ENCODE measurements at regions not wholly inside any gene's neighbourhood (a gene's known extent, or its start where the extent isn't known, plus 50 kb on each side); places are given as distances from the start of the nearest gene placed in this dataset.

DNA sequence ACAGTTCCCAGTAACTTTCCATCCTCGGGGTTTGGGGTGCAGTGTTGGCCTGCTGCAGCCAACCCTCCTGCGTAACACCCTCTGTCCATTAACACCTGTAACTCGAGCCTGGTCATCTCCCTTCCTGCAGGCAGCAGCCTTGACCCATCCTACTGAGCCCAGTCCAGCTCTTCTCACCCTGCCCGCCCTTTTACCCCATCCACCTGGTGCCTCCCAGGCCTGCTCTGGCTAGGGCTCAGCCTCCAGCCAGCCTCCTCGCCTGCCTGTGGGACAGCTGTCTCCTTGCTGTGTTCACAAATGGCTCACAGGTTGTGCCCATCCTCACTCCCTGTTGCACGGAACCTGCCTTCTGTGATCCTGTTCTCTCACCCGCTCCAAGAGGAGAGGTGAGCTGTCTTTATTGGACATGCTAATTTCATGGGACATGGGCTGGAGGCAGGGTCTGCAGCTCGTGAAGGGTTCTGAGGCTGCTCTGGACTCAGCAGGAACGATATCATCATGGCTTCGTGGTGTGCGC lies 277.2 kb upstream of the TCERG1L start:
- no peak for DNase-seq

DNA sequence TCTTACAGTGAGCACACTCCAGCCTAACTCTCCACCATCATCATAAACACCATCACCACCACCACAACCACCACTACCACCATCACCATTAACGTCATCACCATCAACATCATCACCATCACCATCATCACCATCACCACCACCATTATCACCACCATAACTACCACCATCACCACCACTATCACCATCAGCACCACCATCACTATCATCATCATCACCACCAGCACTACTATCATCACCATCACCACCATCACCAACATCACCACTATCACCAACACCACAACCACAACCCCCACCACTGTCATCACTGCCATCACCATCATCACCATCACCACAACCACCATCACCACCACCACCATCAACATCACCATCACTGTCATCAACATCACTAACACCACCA lies 279.0 kb upstream of the TCERG1L start:
- DNase-seq: no peak

DNA sequence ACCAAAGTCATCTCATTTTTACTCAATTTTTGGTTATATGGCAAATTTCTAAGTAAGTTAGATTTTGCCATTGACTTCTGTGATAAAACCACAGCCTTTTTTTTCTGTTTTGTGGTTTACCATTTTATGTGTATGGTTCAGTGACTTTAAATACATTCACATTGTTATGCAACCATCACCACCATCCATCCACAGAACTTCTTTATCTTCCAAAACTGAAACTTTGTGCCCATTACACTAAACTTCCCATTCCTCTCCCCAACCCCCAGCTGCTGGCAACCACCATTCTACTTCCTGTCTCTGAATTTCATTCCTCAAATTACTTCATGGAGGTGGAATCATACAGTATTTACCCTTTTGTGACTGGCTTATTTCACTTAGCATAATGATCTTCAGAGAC lies 280.4 kb upstream of the TCERG1L start:
- no peak for DNase-seq

DNA sequence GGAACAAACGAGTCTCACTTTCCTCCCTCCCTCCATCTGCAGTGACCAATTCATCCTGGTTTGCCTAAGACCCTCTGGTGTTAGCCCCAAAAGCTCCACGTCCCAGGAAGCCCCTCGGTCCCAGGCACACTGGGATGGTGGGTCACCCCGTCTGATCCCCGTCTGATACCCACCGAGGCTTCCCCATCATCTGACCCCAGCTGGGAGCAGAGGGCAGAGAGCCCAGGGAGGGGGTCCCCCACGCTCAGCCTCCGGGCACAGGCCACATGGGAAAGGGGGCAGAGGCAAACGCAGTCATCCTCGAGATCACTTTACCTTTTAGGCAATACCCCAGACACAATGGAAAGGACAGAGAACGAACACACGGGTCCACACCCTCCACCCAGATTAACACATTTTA lies 291.6 kb upstream of the PPP2R2D start:
- no peak for DNase-seq

DNA sequence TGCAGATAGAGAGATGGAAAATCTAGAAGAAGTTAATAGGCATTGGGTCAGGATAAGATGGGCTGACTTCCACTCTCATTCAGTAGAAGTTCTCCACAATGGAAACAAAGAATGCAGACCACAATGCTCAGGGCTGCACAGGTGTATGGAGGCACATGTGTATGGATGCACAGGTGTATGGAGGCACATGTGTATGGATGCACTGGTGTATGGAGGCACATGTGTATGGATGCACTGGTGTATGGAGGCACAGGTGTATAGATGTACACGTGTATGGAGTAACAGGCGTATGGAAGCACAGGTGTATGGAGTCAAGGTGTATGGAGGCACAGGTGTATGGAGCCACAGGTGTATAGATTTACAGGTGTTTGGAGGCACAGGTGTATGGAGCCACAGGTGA lies 285.7 kb upstream of the PPP2R2D start:
- no peak for DNase-seq

DNA sequence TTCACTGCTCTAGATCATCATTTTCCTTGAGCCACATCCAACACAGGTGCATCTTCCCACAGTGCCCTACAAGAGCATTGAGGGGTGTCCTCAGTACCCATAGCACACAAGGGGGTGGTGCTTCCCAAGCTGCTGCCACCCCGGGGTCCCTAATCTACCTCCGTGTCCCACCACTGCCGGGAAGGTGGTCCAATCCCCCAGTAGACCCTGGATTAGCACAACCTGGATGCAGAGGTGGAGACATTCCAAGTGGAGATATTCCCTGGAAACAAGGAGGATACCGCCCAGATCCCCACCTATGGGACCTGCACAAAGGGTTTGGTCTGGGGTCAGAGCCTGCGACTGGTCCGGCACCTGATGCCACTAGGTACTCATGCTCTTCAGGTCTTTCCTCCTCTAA lies 284.8 kb upstream of the PPP2R2D start:
- DNase-seq: no peak

DNA sequence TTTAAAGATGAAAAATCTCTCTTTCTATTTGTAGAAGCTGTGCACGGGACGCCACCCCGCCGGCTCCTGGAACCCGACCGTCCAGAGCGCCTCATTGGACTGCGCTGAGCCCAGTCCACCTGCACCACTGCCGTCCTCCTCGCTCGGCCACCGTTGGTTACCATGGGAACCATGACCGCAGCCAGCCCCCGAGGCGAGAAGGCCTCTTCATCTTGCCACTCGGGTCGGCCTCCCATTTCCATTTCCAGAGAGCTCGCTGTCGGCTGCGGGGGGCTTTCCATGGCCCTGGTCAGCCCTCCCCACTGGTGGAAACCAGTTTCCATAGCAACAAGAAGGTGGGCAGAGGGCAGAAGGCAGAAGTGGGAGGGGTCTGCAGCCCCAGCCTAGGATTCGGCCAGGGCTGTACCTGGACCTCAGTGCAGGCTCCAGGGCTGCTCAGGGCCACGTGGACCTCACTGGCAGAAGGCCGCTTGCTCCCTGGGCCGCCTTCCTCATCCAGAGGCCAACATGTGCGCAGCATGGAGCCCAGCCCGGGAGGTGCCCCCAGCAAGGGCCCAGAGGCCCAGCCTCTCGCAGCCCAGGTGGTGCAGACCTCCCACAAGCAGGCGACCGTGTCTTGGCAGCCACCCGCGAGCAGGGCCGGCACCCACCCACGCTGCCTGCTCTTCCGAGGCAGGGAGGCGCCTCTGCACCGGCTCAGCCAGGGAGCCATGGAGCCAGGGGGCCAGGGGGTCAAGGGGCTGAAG lies 283.5 kb upstream of the PPP2R2D start:
- DNase-seq: no peak

DNA sequence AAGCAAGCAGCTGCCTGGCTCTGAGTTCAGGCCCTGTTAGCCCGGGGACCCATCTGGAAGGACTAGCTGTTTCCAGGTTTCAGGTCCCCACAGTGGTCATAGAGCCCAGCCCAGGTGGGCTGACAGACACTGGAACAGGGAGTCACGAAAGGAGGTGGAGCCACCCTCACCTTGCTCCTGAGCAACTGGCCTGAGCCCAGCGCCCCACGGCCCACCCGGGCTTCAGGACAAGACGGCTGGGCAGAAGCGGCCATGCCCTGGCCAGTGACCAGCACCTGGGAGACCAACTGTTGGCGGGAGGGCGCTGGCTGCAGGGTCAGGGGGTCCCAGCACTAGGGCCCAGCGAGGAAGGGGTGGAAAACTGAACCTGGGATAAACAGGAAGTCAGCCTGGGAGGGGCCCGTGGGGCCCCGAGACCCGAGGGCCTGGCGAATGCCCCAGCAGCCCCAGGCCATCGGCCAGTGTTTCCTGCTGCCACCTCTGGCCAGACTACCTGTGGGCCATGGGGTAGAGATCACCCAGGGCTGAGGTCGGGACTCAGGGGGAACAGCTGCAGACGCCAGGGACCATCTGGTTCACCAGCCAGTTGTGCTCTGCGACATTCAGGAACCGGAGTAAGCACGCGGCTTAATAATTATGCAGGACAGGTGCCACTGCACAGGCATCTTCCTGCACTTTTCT lies 282.1 kb upstream of the PPP2R2D start:
- DNase-seq: no peak

DNA sequence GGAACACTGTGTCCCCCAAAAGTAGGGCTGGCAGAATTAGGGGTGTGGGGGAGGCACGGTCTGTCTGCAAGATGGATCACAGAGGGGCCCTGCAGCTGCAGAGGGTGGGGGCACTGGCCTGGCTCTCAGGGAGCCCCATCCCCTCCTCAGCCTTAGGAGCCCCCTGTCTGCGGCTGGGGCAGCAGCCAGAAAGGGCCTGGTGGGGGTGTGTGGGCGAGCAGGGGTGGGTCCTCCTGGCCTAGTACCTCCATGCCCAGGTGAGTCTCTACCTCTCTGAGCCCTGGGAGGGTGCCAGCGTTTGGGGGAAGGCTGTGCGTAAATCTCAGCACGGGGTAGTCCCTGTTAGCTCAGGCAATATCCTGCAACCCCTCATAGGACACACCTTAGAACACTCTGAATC lies 280.5 kb upstream of the PPP2R2D start:
- DNase-seq: no peak

DNA sequence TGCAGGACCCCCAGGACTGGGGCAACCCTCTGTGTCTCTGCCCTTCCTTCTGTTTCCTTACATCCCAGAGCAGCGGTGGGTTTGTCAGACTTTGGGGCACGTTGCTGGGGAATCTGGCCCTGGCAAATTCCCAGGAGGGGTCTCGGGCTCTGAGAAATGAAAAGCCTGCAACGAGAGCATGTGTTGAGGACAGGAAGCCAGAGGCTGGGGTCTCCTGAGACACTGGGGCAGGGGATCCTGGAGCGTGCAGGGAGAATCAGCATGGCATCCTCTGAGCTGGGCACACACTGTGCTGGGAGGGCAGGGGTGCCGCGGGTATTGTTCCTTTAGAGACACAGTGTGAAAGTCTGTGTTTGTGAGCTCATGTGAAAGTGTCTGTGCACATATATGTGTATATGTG lies 279.9 kb upstream of the PPP2R2D start:
- no peak for DNase-seq

DNA sequence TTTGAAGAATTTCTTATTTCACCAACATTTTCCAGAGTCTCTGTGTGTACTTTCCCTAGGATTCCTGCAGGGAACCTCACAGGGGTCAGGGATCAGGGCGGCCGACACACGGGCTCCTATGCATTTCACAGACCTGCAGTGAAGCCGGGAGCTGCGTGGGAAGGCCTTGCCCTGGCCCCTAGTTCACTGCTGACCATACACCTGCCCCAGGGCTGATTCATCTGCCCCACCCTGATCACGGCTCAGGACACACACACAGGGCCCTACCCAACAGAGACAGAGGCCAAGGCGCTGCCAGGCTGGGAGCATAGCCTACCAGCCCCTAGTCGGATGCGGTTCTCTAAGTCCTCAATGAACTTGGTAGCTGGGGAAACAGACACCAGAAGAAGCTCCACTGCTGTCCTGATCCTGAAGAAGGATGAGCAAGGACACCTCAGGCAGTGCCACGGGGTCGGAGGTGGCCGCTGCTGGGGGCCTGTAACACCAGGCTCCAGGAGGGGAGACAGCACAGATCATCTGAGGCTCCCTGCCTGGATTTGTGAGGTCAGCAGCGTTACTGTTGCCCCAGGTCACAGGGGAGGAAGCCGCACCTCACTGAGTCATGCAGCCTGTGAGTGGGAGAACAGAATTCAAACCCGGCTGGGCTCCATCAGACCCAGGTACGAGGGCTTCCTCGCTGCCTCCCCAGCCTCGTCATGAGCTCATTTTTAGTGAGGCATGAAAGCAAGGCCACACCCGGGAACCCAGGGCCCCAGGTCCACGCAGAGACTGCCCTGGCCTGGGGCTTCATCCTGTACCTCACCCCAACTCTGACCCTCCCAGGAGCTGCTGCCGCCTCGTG lies 278.8 kb upstream of the PPP2R2D start:
- DNase-seq: no peak

DNA sequence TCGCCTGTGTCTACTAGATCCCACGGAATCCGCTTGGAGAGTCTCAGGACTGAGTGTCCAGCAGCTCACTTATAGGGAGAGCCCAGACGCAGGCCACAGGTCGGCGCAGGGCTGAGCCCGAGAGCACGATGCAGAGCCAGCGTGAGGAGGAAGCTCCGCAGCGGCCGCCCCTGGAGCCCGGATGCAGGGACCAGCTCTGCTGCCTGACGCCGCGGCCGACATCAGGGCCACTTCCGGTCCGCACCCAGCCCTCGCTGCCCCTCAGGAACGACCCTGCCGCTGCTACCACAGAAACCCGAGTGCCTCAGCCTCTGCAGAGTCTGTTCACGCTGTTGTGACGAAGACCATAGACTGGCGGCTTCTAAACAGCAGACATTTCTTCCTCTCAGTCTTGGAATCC lies 275.8 kb upstream of the PPP2R2D start:
- peak; percentile 15 for DNase-seq

DNA sequence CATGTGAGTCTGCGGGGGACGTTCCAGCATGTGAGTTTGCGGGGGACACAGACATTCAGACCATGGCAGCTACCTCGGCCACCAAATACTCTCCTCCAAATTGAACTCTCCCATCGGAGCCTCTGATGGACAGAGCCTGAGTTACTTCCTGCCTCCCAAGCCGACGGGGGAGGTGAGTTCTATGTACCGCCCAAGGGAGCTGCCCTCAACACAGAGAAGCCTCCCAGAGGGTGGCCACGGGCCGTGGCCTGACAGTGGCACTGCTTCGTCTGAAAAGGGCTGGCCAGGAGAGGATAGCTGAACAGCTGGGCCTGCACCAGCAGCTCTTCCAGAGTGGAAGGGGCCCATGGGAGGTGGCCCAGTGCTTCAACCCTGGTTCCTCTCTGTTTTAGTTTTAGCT lies 274.5 kb upstream of the PPP2R2D start:
- no peak for DNase-seq

DNA sequence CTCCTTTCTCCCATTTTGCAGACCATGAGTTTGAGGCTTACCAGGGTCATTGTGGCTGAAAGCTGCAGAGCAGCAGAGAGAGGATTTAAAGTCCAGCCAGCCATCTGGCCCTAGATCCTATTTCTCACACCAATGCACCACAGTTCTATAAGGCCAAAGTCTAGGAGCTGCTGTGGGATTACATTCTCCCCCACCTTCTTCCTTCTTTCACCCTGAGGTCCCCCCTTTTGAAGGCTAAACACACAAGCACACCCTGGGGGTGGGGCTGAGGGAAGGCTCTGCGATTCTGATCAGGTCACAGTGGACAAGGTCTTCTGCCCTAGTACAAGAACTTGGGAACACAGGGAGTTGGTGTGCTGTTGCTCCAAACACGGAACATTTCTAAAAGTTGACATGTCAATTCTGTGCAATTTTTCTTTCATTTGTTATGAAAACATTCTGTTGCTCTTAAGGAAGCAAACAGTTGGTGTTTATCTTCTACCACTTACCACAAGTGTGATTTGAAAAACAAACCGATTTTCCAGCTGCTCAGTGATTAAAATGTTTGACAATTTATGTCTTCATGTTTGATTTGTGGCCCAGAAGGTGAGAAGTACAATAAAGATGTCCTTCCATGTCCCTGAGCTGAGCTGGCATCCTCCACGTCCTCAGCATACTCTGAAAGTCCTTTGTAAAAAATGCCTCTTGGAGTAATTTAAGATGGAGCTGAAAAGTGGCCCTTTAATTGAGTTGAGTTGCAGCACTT lies 271.6 kb upstream of the PPP2R2D start:
- no peak for DNase-seq

DNA sequence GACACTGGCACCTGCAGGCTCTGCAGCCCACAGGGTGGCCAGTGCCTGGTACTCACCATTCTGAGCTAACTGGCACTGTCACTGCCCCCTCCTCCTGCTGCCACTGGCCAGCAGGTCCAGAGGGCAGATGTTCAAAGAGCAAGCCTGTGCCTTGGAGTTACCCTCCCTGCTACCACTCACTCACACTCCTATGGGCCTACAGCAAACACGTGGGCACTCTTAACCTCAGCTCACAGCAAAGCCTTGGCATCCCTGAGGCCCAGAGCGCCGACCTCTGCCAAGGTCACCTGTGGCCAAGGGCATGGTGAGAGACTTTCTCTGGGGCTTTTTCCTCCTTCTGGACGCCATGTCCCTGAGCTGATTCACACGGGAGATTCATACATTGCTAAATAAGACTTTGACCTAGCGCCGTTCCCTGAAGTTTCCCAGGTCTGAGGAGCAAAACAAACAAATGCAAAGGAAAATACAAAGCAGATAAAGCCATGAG lies 270.0 kb upstream of the PPP2R2D start:
- DNase-seq: no peak

DNA sequence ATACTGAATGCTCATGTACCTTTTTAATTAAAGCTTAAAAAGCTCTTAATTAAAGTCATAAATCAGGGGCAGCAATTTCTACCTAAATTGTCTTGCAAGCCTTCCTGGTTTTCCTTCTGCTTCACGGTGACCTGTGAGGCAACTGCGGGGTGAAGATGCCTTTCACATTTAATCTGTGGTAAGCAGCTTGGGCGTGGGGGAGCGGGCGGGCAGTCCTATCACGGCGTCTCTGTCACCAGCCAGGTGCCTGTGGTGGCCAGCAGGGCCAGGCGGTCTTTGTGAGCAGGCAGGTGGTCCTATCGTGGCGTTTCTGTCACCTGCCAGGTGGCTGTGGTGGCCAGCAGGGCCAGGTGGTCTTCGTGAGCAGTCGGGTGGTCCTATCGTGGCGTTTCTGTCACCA lies 269.2 kb upstream of the PPP2R2D start:
- no peak for DNase-seq

DNA sequence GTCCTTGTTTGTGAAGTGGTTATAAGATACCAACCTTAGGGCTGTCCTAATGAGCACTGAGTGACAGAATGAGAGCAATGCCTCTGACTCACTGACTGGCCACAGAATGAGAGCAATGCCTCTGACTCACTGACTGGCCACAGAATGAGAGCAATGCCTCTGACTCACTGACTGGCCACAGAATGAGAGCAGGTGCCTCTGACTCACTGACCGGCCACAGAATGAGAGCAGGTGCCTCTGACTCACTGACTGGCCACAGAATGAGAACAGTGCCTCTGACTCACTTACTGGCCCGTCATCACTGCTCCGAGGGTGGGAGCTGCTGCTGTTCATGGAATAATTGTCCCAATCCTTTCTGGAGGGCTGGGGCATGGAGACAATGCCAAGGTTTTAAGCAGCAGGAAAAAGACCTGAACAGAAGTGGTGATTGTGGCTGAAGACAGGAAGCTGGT lies 265.2 kb upstream of the PPP2R2D start:
- DNase-seq: peak; percentile 9

DNA sequence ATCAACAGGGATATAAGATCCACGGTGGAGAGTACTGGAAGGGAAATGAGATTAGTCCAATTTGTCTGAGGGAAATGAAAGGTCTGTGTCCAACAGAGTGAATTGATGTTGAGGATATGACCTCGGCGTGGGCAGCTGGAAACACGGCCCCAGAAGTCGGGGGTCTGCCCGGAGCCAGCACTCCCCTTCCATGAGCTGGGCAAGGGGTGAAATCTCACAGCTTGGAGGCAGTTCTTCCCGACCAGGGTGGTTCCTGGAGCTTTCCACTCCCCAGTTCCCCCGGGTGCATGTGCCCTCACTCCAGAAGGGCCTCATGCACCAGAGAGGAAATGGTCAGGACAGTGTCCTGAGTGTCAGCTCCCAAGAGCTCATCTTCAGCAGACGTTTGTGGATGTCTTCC lies 264.7 kb upstream of the PPP2R2D start:
- no peak for DNase-seq

DNA sequence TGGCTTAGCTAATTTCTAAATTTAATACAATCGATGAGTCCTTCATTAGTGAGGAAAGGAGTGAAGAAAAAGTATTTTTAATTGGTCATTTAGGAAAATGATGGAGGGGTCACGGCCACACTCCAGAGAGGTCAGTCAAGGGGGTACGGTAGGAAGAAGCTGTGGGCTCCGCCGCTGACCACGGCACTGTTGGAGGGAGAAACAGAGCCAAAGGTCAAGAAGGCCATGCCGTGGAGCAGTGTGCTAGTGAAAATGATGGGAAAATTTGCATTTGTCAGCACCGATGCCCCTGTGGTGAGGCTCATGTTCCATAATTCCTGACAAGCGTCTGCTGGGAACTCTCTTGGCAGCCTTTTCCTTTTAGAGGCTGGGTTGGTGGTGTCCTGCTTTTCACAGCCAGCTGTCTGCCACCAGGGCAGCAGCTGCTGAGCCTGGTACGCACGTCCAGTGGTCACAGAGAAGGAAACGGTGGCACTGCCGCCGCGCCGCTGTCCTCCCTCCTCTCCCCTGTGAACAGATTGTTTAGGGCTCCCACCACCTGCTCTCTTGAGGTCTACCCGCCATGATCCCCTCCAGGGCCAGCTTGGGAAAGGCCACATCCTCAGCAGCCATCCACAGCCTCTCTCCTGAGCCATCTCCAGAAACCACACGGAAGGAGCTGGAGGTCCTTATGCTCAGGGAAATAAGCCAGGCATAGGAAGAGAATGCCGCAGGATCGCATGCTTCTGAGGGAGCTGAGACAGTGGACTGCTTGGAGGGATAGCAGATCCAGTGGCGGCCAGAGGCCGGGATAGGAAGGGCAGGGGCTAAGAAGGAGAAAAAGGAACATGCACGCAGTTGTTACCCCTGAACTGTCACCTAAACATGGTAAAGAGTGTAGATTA lies 263.7 kb upstream of the PPP2R2D start:
- no peak for DNase-seq

DNA sequence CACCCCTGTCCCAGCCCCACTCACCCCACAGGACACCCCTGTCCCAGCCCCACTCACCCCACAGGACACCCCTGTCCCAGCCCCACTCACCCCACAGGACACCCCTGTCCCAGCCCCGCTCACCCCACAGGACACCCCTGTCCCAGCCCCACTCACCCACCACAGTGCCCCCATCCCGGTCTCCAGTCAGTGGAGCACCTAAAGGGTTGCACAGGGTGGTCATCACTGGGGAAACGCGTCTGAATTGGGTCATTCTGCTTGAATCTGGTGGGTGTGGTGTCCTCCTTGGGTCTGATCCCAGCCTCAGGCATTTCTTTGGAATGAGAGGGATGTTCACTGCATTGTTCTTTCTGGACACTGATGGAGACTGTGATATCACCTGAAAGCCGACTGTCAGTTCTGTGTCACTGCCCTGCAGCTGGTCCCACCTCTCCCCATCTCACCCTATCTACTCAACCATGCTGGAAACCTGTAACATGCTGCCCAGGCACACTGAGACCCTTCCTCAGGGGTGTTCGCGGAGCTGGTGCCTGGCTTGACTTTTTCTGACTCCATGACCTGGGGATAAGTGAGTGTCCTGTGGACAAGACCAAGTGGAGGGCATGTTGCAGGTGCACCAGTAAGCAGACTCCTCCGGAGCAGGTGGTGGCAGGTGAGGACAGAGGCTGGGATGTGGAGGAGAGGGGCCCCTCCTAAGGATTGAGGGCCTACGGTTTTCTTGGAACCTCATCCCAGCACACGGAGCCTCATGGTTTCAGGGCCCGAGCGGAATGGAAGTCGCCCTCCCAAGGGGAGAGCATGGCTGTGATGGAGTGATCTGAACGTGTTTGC lies 262.5 kb upstream of the PPP2R2D start:
- no peak for DNase-seq

DNA sequence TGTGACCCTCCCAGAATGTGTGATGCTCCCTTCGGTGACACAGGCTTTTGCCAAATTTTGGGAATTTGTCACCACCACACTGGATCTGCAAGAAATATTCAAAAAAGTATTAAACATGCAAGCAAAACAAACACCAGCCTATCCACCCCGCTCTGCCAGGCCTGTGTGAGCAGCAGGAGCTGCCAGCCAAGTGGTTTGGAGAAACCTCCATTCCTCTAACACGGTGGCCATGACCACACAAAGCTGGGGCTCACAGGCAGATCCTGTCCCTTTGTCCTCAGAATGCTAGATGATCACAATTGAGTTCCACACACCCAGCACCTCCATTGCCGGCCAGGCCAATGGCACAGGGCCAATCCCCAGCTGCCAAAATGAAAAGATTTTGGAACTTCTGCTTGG lies 261.9 kb upstream of the PPP2R2D start:
- DNase-seq: no peak
